ENCODE measurements at regions not wholly inside any gene's neighbourhood (a gene's known extent, or its start where the extent isn't known, plus 50 kb on each side); places are given as distances from the start of the nearest gene placed in this dataset.

DNA sequence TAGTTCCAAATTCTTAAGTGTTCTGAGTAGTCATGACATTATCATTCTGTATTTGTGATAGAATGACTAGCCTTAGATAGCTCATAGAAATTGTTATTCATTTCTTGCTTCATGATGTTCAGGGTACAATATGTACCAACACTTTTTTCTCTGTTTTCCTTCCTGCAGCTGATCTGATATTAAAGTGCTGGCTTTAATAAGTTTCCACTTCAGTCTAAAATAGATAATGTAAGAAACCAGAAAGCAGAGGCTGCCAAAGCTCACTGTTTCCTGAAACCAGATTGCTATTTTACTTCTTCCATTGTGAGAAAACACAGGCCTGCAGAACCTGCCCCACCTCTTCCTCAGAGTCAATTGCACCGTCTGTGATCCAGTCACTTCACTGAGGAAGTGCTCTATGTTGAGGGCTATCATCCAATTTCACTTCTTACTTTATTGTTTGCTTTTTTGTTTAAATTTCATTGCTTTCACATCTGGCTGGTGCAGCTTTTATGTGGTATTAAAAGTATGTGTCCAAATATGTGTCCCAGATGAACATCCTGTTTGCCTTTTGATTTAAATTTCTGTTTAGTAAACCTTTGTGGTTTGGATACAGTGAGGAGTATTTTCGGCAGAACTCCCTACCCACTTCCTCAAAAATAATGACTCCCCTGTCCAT is 652.1 kb downstream of the ANKRD50 start:
- H3K27me3 ChIP-seq = no peaks in the 10 kb centered on the region
- peak overlapping the region; percentile 37 to 76 (median 74) for H3K27ac ChIP-seq
- H3K36me3 ChIP-seq = no peaks in the 10 kb centered on the region
- 19% methylated on average over 2 of the region's 2 CpGs for WGBS, 2 donors
- intact Hi-C loops (cut with DNase I) = no loop called here
- H3K9me3 ChIP-seq = no peaks in the 10 kb centered on the region
- no peak for DNase-seq
- H3K4me3 ChIP-seq = peak overlapping the region in 1 of 4 donors; percentile 1
- TF ChIP-seq POLR2A (IDR thresholded peaks at IDR 0.05) (no peak), CTCF (IDR thresholded peaks at IDR 0.05) (no peak)
- H3K4me1 ChIP-seq = peaks cover 0 to 30% (median 9%) of the 10 kb centered on the region in 3 donors

DNA sequence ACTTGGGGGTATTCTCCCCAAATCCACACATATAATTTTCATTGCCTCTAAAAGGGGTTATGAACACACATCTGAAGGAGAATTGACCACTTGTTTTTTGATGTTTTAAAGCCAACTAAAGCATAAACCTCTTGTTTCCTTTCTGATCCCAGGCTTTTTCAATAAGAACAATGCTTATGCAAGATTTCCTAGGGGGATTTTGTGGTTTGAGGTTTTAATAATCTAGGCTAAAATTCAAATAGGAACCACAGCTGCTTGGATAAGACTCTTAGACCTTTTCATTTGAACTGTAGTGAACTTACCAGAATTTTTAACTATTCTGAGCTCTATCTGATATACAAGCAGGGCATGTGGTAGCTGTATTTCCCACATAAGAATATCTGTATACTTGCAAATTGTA is 651.1 kb downstream of the ANKRD50 start:
- peak overlapping the region in 3 of 4 donors; percentile 73 to 76 (median 74) for H3K27ac ChIP-seq
- H3K4me3 ChIP-seq = no peak overlapping the region
- intact Hi-C loops (cut with DNase I) = no loop called here
- H3K9me3 ChIP-seq = no peaks in the 10 kb centered on the region
- H3K36me3 ChIP-seq = no peaks in the 10 kb centered on the region
- H3K4me1 ChIP-seq = peaks cover 0 to 30% (median 9%) of the 10 kb centered on the region in 3 donors
- H3K27me3 ChIP-seq = no peaks in the 10 kb centered on the region
- TF ChIP-seq CTCF (IDR thresholded peaks at IDR 0.05) (no peak), POLR2A (IDR thresholded peaks at IDR 0.05) (no peak)
- DNase-seq = no peak

GRCh38 chr4:124065422-124065821 is 647.1 kb downstream of the ANKRD50 start:
- peaks cover 0 to 20% (median 9%) of the 10 kb centered on the region in 3 donors for H3K4me1 ChIP-seq
- no peaks in the 10 kb centered on the region for H3K36me3 ChIP-seq
- no peaks in the 10 kb centered on the region for H3K27me3 ChIP-seq
- intact Hi-C loops (cut with DNase I) = no loop called here
- no peak overlapping the region for H3K4me3 ChIP-seq
- peaks cover 0 to 10% (median 0%) of the 10 kb centered on the region in 3 donors for H3K9me3 ChIP-seq
- no peak overlapping the region for H3K27ac ChIP-seq
- no peak for TF ChIP-seq CTCF (IDR thresholded peaks at IDR 0.05)
- no peak for DNase-seq

GRCh38 chr4:124065936-124066335 is 646.6 kb downstream of the ANKRD50 start:
- intact Hi-C loops (cut with DNase I) = no loop called here
- Histone ChIP-seq H3K27me3 (no peaks in the 10 kb centered on the region), H3K27ac (no peak overlapping the region), H3K4me3 (no peak overlapping the region), H3K36me3 (no peaks in the 10 kb centered on the region), H3K4me1 (peaks cover 0 to 15% (median 4%) of the 10 kb centered on the region in 3 donors), H3K9me3 (peaks cover 0 to 15% (median 2%) of the 10 kb centered on the region in 3 donors)
- DNase-seq = no peak
- no peak for TF ChIP-seq CTCF (IDR thresholded peaks at IDR 0.05)
- TF ChIP-seq POLR2A (IDR thresholded peaks at IDR 0.05) = no peak
- 81 to 84% methylated on average over 4 of the region's 4 CpGs for WGBS, 2 donors

- Histone ChIP-seq H3K27ac (peak overlapping the region in 1 of 4 donors; percentile 8), H3K36me3 (no peaks in the 10 kb centered on the region), H3K27me3 (no peaks in the 10 kb centered on the region), H3K4me3 (no peak overlapping the region), H3K9me3 (peaks cover 0 to 22% (median 7%) of the 10 kb centered on the region in 3 donors), H3K4me1 (peaks cover 0 to 8% (median 0%) of the 10 kb centered on the region in 3 donors)
- WGBS, 2 donors = 77 to 83% methylated on average over 1 of the region's 1 CpG
- DNase-seq = no peak
- TF ChIP-seq CTCF (IDR thresholded peaks at IDR 0.05) (no peak), POLR2A (IDR thresholded peaks at IDR 0.05) (no peak)
- intact Hi-C loops (cut with DNase I) = no loop called here
These were observed 645.9 kb downstream of the ANKRD50 start for GRCh38 chr4:124066595-124066994.

Measured in esophagus squamous epithelium (tissue), 5 donors.